Fibroblast of pulmonary artery (primary cell): ENCODE measurements at regions not wholly inside any gene's neighbourhood (a gene's known extent, or its start where the extent isn't known, plus 50 kb on each side); places are given as distances from the start of the nearest gene placed in this dataset.
"Not testable (repeated sequence)": the region's sequence is repeated elsewhere in the genome, so short reads cannot be mapped to it uniquely, and the experiment has no call there.

Experiments
- DNase-seq: peaks from one replicate; pipeline ENCODE4 v3.0.0-alpha.2; 2010; ENCODE audit warnings: low read depth
- H3K4me3 ChIP-seq: replicated peaks from 2 replicates; pipeline ENCODE4 v1.5.1; 2011; ENCODE audit warnings: low read depth, mild to moderate bottlenecking, control low read depth, low read length, moderate library complexity
- CTCF ChIP-seq: IDR thresholded peaks from 2 replicates; pipeline ENCODE4 v1.5.1; 2011; ENCODE audit warnings: mild to moderate bottlenecking, control low read depth, low read length, inconsistent platforms; ENCODE audit errors: missing control alignments

- no peak for DNase-seq
- no peak overlapping the region for H3K4me3 ChIP-seq
- no peak for TF ChIP-seq CTCF
Observed at GRCh38 chr12:102675672-102676071, 195.3 kb upstream of the IGF1 start.

DNA sequence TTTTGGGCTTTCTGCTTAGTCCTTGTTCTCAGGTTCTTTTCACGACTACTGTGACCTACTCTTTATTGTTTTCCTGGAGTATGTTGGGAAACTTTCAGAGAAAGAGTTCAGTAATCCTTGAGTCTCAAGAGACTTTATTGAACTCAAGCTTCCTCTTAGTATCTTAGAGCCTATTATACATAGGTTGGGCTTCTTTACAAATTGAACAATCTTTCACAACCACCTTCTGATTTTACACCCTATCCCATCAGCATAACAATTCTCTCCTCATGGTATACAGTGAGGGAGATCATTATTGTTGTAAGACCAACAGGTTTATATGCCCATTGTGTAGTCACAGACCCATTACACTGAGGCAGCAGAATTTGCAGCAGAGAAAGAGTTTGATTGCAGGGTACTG, 193.2 kb upstream of the IGF1 start:
- no peak for DNase-seq
- no peak for TF ChIP-seq CTCF
- no peak overlapping the region for H3K4me3 ChIP-seq

DNA sequence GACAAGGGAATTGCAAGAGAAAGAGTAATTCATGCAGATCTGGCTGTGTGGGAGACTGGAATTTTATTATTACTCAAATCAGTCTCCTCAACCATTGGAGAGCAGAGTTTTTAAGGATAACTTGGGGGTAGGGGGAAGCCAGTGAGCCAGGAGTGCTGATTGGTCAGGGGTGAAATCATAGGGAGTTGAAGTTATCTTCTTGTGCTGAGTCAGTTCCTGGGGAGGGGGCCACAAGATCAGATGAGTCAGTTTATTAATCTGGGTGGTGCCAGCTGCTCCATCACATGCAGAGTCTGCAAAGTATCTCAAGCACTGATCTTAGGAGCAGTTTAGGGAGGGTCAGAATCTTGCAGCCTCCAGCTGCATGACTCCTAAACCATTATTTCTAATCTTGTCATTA, 191.8 kb upstream of the IGF1 start:
- peak; percentile 2 for DNase-seq
- not testable (repeated sequence) for H3K4me3 ChIP-seq

GRCh38 chr12:102669056-102669455, 188.7 kb upstream of the IGF1 start:
- DNase-seq, result no peak
- no peak overlapping the region for H3K4me3 ChIP-seq
- no peak for TF ChIP-seq CTCF

GRCh38 chr12:102666176-102666575, 185.8 kb upstream of the IGF1 start:
- H3K4me3 ChIP-seq, result not testable (repeated sequence)

GRCh38 chr12:102659200-102659911, 179.0 kb upstream of the IGF1 start:
- TF ChIP-seq CTCF, result no peak
- no peak overlapping the region for H3K4me3 ChIP-seq
- no peak for DNase-seq

More at GRCh38 chr12:102666176-102666575, 185.8 kb upstream of the IGF1 start:
- DNase-seq, result not testable (repeated sequence)

GRCh38 chr12:102653406-102653805, 173.0 kb upstream of the IGF1 start:
- H3K4me3 ChIP-seq, result no peak overlapping the region
- TF ChIP-seq CTCF, result no peak
- no peak for DNase-seq

DNA sequence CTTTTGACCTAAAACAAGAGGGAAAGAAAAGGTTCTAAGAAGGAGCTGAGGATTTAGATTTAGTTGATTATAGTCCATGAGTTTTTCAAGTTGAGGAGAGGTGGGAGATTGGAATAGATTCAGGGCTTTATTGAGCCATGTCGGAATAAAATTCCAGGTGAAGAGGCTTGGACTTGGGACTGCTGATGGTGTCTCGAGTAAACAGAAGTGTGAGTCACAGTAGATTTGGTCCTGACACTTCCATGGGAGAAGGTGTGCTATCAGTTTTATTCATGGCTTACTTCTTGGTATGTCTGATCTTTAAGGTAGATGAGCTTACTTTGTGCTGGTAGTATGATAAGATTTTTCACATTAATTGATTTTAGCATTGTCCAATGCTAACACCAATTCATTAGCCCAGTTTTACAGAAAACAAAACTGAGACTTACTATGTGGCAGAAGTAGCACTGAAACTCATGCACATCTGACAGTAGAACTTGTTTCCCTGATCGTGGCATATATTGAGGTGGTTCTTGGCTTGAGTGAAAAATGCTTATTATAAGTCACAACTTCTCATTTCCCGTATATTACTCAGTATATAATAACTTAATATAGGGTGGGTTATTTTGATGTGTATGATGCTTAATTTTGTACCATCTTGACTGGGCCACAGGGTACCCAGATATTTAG, 172.4 kb upstream of the IGF1 start:
- H3K4me3 ChIP-seq, result no peak overlapping the region
- TF ChIP-seq CTCF, result no peak
- DNase-seq, result no peak
